CD4-positive, alpha-beta T cell treated with Interleukin-17A for 1 hour (primary cell): ENCODE measurements at regions not wholly inside any gene's neighbourhood (a gene's known extent, or its start where the extent isn't known, plus 50 kb on each side); places are given as distances from the start of the nearest gene placed in this dataset.
"Not testable (repeated sequence)": the region's sequence is repeated elsewhere in the genome, so short reads cannot be mapped to it uniquely, and the experiment has no call there.

Source experiments
- DNase-seq: peaks from one replicate; pipeline ENCODE4 v3.0.0-alpha.2; 2020

- DNase-seq, result no peak
These were observed 98.3 kb downstream of the BACH1 start for GRCh38 chr21:29396951-29397455.

GRCh38 chr21:29403301-29403700, 104.6 kb downstream of the BACH1 start:
- no peak for DNase-seq

- DNase-seq, result peak; percentile 9
These were observed 105.3 kb downstream of the BACH1 start for GRCh38 chr21:29403922-29404538.

- DNase-seq, result no peak
These were observed 106.9 kb downstream of the BACH1 start for GRCh38 chr21:29405503-29406122.

- DNase-seq, result no peak
These were observed 107.7 kb downstream of the BACH1 start for GRCh38 chr21:29406385-29406784.

- no peak for DNase-seq
These were observed 108.8 kb downstream of the BACH1 start for GRCh38 chr21:29407571-29407970.

GRCh38 chr21:29413683-29414082, 115.0 kb downstream of the BACH1 start:
- DNase-seq, result no peak

GRCh38 chr21:29416268-29416667, 117.5 kb downstream of the BACH1 start:
- no peak for DNase-seq

GRCh38 chr21:29418813-29419212, 120.1 kb downstream of the BACH1 start:
- DNase-seq, result no peak

GRCh38 chr21:29419422-29419821, 120.7 kb downstream of the BACH1 start:
- no peak for DNase-seq

GRCh38 chr21:29423099-29423870, 124.6 kb downstream of the BACH1 start:
- no peak for DNase-seq

GRCh38 chr21:29424728-29425127, 126.0 kb downstream of the BACH1 start:
- DNase-seq, result no peak

GRCh38 chr21:29429218-29429617, 130.5 kb downstream of the BACH1 start:
- DNase-seq, result no peak

- DNase-seq, result no peak
These were observed 131.3 kb downstream of the BACH1 start for GRCh38 chr21:29430030-29430429.

- no peak for DNase-seq
These were observed 131.9 kb downstream of the BACH1 start for GRCh38 chr21:29430576-29430975.

- DNase-seq, result no peak
These were observed 132.5 kb downstream of the BACH1 start for GRCh38 chr21:29431178-29431577.

GRCh38 chr21:29431680-29432079, 133.0 kb downstream of the BACH1 start:
- DNase-seq, result no peak

GRCh38 chr21:29433366-29434059, 134.8 kb downstream of the BACH1 start:
- no peak for DNase-seq

GRCh38 chr21:29434081-29434480, 135.4 kb downstream of the BACH1 start:
- peak; percentile 23 for DNase-seq

- not testable (repeated sequence) for DNase-seq
These were observed 136.3 kb downstream of the BACH1 start for GRCh38 chr21:29434982-29435381.

GRCh38 chr21:29436143-29436542, 137.4 kb downstream of the BACH1 start:
- peak; percentile 61 for DNase-seq

- peak; percentile 10 for DNase-seq
These were observed 137.9 kb downstream of the BACH1 start for GRCh38 chr21:29436650-29437049.

GRCh38 chr21:29441651-29442050, 142.9 kb downstream of the BACH1 start:
- DNase-seq, result no peak
